HepG2 (cell line): ENCODE measurements at regions not wholly inside any gene's neighbourhood (a gene's known extent, or its start where the extent isn't known, plus 50 kb on each side); places are given as distances from the start of the nearest gene placed in this dataset.

Experiments
- ATAC-seq: fragments of 200-7000 bp; cut with Tn5 transposase; 3 replicates; pipeline ENCODE4 v1.9.1; 2020; ENCODE audit warnings: mild to moderate bottlenecking, moderate library complexity
- BruUV-seq: library from RNA; stranded (reverse); fragments of 400-500 nt; replicated peaks from 2 replicates; lab custom pipeline; 2021; lab: Mats Ljungman, UMichigan
- CTCF ChIA-PET: fragments of 300-600 bp; formaldehyde crosslinking; extraction: SDS; loops from one replicate; lab custom pipeline; 2021; ENCODE audit warnings: low total read pairs, inconsistent platforms, low intra/inter-chr PET ratio; lab: Yijun Ruan, JAX
- POLR2A ChIA-PET: fragments of 350-600 bp; sonication (Branson Sonifier 250); formaldehyde crosslinking; loops from one replicate; lab custom pipeline; 2020; ENCODE audit warnings: antibody characterized with exemption, inconsistent platforms; lab: Yijun Ruan, JAX
- DNase-seq: peaks from one replicate; pipeline ENCODE4 v3.0.0-alpha.2; 2015; ENCODE audit warnings: low spot score
- FAIRE-seq: peaks from 3 replicates; lab custom pipeline; 2011; peaks lifted over from hg19 to GRCh38; lab: Jason Lieb, UNC
- H2AFZ ChIP-seq: one replicate; pipeline ENCODE4 v1.6.1; 2011; ENCODE audit warnings: low read length, inconsistent platforms
- H3K27ac ChIP-seq: fragments of 300-600 bp; 3 replicates; pipeline ENCODE4 v1.8.0; 2011; ENCODE audit warnings: mixed run types, mild to moderate bottlenecking, mixed read lengths, low read length, inconsistent platforms; ENCODE audit not compliant: insufficient read depth; ENCODE audit errors: extremely low read length
- H3K27me3 ChIP-seq, 2 experiments: fragments of 200-600 bp in 1 of 2; 2 replicates in 1 of 2; 3 replicates in 1 of 2; pipeline versions ENCODE4 v1.6.0 to v1.8.0; 2011; ENCODE audit warnings: low read length in 2 of 2, mild to moderate bottlenecking in 2 of 2, moderate library complexity in 2 of 2, inconsistent platforms in 1 of 2; ENCODE audit not compliant: insufficient read depth in 2 of 2, control insufficient read depth in 1 of 2
- H3K36me3 ChIP-seq, 2 experiments: fragments of 200-600 bp in 1 of 2; replicated peaks in 1 of 2; 2 replicates in 1 of 2; 3 replicates in 1 of 2; pipeline versions ENCODE4 v1.5.1 to v1.8.0; 2011; ENCODE audit warnings: low read length in 2 of 2, inconsistent platforms in 1 of 2; ENCODE audit not compliant: insufficient read depth in 2 of 2, control insufficient read depth in 1 of 2
- H3K4me1 ChIP-seq: 2 replicates; pipeline ENCODE4 v1.5.1; 2012; ENCODE audit warnings: low read length, inconsistent platforms; ENCODE audit not compliant: insufficient read depth
- H3K4me2 ChIP-seq: 2 replicates; pipeline ENCODE4 v1.6.0; 2011; ENCODE audit warnings: low read depth, low read length, inconsistent platforms
- H3K4me3 ChIP-seq, 3 experiments: fragments of 200-600 bp in 1 of 3; sonication (generic), shearing (Covaris generic) in 1 of 3; replicated peaks in 1 of 3; 2 replicates each; pipeline ENCODE4 v1.5.1; 2011 to 2016; ENCODE audit warnings: low read length in 3 of 3, inconsistent platforms in 2 of 3, low read depth in 2 of 3, mild to moderate bottlenecking in 2 of 3, control low read depth in 1 of 3, mixed read lengths in 1 of 3; ENCODE audit not compliant: insufficient read depth in 1 of 3
- H3K79me2 ChIP-seq: one replicate; pipeline ENCODE4 v1.6.1; 2011; ENCODE audit warnings: low read length, inconsistent platforms; ENCODE audit not compliant: insufficient read depth
- H3K9ac ChIP-seq: 2 replicates; pipeline ENCODE4 v1.6.0; 2011; ENCODE audit warnings: mild to moderate bottlenecking, low read depth, low read length, inconsistent platforms; ENCODE audit not compliant: insufficient read depth
- H3K9me3 ChIP-seq: 2 replicates; pipeline ENCODE4 v1.5.1; 2012; ENCODE audit warnings: mild to moderate bottlenecking, low read length
- H4K20me1 ChIP-seq: 2 replicates; pipeline ENCODE4 v1.6.0; 2011; ENCODE audit warnings: inconsistent platforms, mild to moderate bottlenecking, low read length, moderate library complexity; ENCODE audit not compliant: insufficient read depth
- FOXA1 ChIP-seq, 2 experiments: fragments of 450-650 bp in 1 of 2; sonication (generic) in 1 of 2; formaldehyde crosslinking in 1 of 2; IDR thresholded peaks; 2 replicates each; pipeline versions ENCODE4 v1.4.0 to v1.6.1; 2016 to 2020; ENCODE audit warnings: missing genetic modification reagents in 1 of 2
- KLF12 ChIP-seq: sonication (generic); formaldehyde crosslinking; IDR thresholded peaks from 2 replicates; pipeline ENCODE4 v1.4.0; 2020; ENCODE audit warnings: missing genetic modification reagents, borderline replicate concordance
- MTERF4 ChIP-seq: sonication (generic); formaldehyde crosslinking; IDR thresholded peaks from 2 replicates; pipeline ENCODE4 v1.8.0; 2023; ENCODE audit warnings: mild to moderate bottlenecking, missing genetic modification reagents
- MXD3 ChIP-seq: IDR thresholded peaks from 2 replicates; pipeline ENCODE4 v1.6.1; 2016; ENCODE audit warnings: mild to moderate bottlenecking, missing biosample characterization, missing genetic modification reagents
- PCBP1 ChIP-seq: fragments of 200-400 bp; formaldehyde crosslinking; IDR thresholded peaks from 2 replicates; pipeline ENCODE4 v1.6.1; 2017; ENCODE audit warnings: mild to moderate bottlenecking, low read depth, low read length, borderline replicate concordance
- PRDM4 ChIP-seq: sonication (generic); formaldehyde crosslinking; IDR thresholded peaks from 2 replicates; pipeline ENCODE4 v1.9.0; 2021; ENCODE audit warnings: missing genetic modification reagents, borderline replicate concordance
- SOX13 ChIP-seq, 3 experiments: fragments of 450-650 bp in 1 of 3; sonication (generic) in 1 of 3; formaldehyde crosslinking in 1 of 3; IDR thresholded peaks in 2 of 3; conservative IDR thresholded peaks in 1 of 3; 2 replicates each; pipeline versions ENCODE4 v1.5.0 to v1.6.1; 2016 to 2020; ENCODE audit warnings: antibody characterized with exemption in 1 of 3, mild to moderate bottlenecking in 1 of 3, missing compliant biosample characterization in 1 of 3, missing genetic modification reagents in 1 of 3, moderate library complexity in 1 of 3
- TIGD3 ChIP-seq: sonication (generic); formaldehyde crosslinking; IDR thresholded peaks from 2 replicates; pipeline ENCODE4 v1.5.1; 2020; ENCODE audit warnings: mild to moderate bottlenecking, missing genetic modification reagents, borderline replicate concordance
- TOPORS ChIP-seq: sonication (generic); formaldehyde crosslinking; IDR thresholded peaks from 2 replicates; pipeline ENCODE4 v1.8.0; 2023; ENCODE audit warnings: mild to moderate bottlenecking, missing genetic modification reagents
- YEATS2 ChIP-seq: sonication (generic); formaldehyde crosslinking; IDR thresholded peaks from 2 replicates; pipeline ENCODE4 v1.4.0; 2020; ENCODE audit warnings: missing genetic modification reagents, borderline replicate concordance
- ZFP36L2 ChIP-seq: sonication (generic); formaldehyde crosslinking; IDR thresholded peaks from 2 replicates; pipeline ENCODE4 v1.4.0; 2020; ENCODE audit warnings: missing genetic modification reagents
- ZFP90 ChIP-seq: sonication (generic); formaldehyde crosslinking; IDR thresholded peaks from 2 replicates; pipeline ENCODE4 v1.8.0; 2022; ENCODE audit warnings: missing genetic modification reagents, mild to moderate bottlenecking, inconsistent platforms, borderline replicate concordance
- ZNF251 ChIP-seq: sonication (generic); formaldehyde crosslinking; IDR thresholded peaks from 2 replicates; pipeline ENCODE4 v1.9.0; 2021; ENCODE audit warnings: mild to moderate bottlenecking, missing genetic modification reagents
- ZNF552 ChIP-seq: sonication (generic); formaldehyde crosslinking; IDR thresholded peaks from 2 replicates; pipeline ENCODE4 v1.9.0; 2022; ENCODE audit warnings: missing genetic modification reagents, mild to moderate bottlenecking, borderline replicate concordance
- ZSCAN30 ChIP-seq: sonication (generic); formaldehyde crosslinking; IDR thresholded peaks from 2 replicates; pipeline ENCODE4 v1.5.0; 2020; ENCODE audit warnings: mild to moderate bottlenecking, missing genetic modification reagents
- WGBS: methylation state at CpG from one replicate; pipeline ENCODE4 v1.1.6; 2017; ENCODE audit warnings: low lambda C conversion rate; 5-methylcytosine and 5-hydroxymethylcytosine counted together
- in situ Hi-C: cut with HindIII; loops from 2 replicates; pipeline ENCODE4 v1.10.0; 2017; ENCODE audit warnings: low pct_unique_long_range_greater_than_20kb; ENCODE audit not compliant: extremely low pct_ligation_motif_present
- intact Hi-C: fragments of 100-400 bp; cut with micrococcal nuclease; formaldehyde crosslinking; loops from one replicate; pipeline ENCODE4 v1.10.0; 2022; ENCODE audit not compliant: unreplicated experiment

GRCh38 chr2:107462181-107462580, 364.5 kb upstream of the RGPD4 start (continued):
- TF ChIP-seq FOXA1 (IDR thresholded peaks at IDR 0.05) (no peak), FOXA1 (CRISPR knock-in tag; IDR thresholded peaks at IDR 0.05) (no peak), PCBP1 (no peak), TIGD3 (CRISPR knock-in tag) (no peak), ZNF552 (CRISPR knock-in tag) (no peak), PRDM4 (CRISPR knock-in tag) (no peak)

GRCh38 chr2:107466241-107466640, 360.5 kb upstream of the RGPD4 start:
- Histone ChIP-seq H2AFZ (no peak overlapping the region), H3K9ac (no peak overlapping the region), H3K79me2 (no peaks in the 10 kb centered on the region), H3K4me1 (no peaks in the 10 kb centered on the region), H3K4me2 (no peak overlapping the region), H3K27me3 (no peaks in the 10 kb centered on the region), H3K36me3 (no peaks in the 10 kb centered on the region), H4K20me1 (no peaks in the 10 kb centered on the region), H3K4me3 (no peak overlapping the region), H3K9me3 (peaks cover 65% of the 10 kb centered on the region), H3K27ac (no peak overlapping the region)
- POLR2A ChIA-PET: no interaction called here
- no TSS peak for BruUV-seq
- WGBS: 3% methylated on average over 2 of the region's 2 CpGs
- DNase-seq: no peak
- CTCF ChIA-PET: no interaction called here
- no peak for FAIRE-seq
- in situ Hi-C loops (no loop called here), intact Hi-C loops (no loop called here)
- ATAC-seq: no peak
- TF ChIP-seq ZFP36L2 (CRISPR knock-in tag) (no peak), MTERF4 (CRISPR knock-in tag) (no peak), YEATS2 (no peak), SOX13 (IDR thresholded peaks at IDR 0.05) (no peak), SOX13 (CRISPR knock-in tag; conservative IDR thresholded peaks at IDR 0.05 in 1 of 2, IDR thresholded peaks at IDR 0.05 in 1 of 2) (no peak), TOPORS (CRISPR knock-in tag) (no peak), ZSCAN30 (no peak), MXD3 (CRISPR knock-in tag) (no peak), KLF12 (CRISPR knock-in tag) (no peak), ZFP90 (CRISPR knock-in tag) (no peak), ZNF251 (CRISPR knock-in tag) (no peak)
